ENCODE measurements at regions not wholly inside any gene's neighbourhood (a gene's known extent, or its start where the extent isn't known, plus 50 kb on each side); places are given as distances from the start of the nearest gene placed in this dataset.

DNA sequence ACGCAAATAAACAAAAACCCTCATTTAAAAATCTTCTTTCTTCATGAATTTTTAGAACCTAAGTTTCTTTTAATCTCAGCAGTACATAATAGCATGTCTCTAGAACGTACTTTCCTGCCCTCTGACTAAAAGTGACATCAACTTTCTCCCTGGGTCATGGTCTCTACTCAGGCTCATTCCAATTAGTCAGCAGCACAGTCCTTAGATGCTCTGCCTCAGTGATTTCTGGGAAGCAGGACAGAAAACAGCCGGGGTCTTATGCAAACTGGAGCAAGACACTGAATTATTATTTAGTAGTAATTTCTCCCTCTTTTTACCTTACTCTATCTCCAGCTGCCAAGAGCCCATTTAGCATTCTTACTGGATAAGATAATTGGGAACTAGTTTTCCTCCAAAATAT, 365.2 kb downstream of the TUSC7 start:
- DNase-seq = no peak

GRCh38 chr3:117079997-117080396, 370.4 kb downstream of the TUSC7 start:
- no peak for DNase-seq

- no peak for DNase-seq
Observed at GRCh38 chr3:117080872-117081271, 371.3 kb downstream of the TUSC7 start.

DNA sequence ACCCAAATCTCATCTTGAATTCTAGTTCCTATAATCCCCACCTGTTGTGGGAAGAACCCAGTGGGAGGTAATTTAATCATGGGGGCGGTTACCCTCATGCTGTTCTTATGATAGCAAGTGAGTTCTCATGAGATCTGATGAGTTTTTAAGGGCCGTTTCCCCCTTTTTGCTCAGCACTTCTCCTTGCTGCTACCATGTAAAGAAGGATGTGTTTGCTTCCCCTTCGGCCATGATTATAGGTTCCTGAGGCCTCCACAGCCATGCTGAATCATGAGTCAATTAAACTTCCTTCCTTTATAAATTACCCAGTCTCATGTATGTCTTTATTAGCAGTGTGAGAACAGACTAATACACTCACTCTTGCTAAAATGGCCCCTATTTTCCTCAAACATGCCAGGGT, 374.7 kb downstream of the TUSC7 start:
- DNase-seq = no peak

- no peak for DNase-seq
Observed at GRCh38 chr3:117084739-117085270, 375.2 kb downstream of the TUSC7 start.

DNA sequence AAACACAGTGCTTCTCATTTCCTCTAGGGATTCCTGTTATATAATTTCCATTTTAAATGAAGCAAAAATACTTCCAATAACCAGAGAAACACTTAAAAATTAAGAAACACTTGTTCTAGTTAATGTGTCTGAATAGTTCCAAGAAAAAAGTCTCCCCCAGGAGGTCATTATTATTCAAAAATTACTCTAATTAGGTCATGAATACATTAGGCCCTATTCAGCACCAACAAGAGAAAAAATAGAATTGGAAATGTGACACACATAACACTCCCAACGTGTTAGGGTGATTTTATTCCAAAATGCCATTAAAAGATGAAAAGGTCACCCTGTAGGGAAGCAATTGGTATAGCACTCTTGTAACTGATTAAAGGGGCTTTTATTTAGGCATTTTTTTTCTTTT, 382.1 kb downstream of the TUSC7 start:
- no peak for DNase-seq

DNA sequence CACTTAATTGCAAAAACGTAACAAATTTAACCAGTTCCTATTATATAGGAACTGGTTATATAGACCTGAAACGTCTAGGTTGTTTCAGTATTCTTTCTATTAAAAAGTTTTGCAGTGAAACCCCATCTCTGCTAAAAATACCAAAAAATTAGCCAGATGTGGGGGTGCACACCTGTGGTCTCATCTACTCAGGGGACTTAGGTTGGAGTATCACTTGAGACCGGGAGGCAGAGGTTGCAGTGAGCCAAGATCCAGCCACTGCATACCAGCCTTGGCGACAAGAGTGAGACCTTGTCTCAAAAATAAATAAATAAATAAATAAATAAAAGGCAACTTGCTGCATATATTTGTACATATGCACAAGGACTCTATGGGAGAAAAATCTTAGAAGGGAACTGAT, 387.0 kb downstream of the TUSC7 start:
- no peak for DNase-seq

DNA sequence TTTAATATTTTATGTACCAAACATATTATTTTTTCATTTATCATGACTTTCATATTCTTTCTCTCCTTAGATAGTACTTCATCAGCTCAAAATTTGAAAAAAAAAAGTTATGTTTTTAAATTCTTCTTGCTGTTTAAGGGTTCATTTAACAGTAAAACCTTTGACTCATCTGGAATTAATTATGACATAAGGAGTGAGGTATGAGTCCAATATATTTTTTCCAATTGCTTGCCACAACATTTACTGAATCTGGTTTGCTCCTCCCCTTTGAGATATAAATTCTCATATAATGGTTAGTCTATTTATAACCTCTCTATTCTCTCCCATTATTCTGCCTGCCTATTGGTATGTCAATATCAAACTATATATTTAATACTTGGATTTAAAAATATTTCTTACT, 387.8 kb downstream of the TUSC7 start:
- DNase-seq = no peak

DNA sequence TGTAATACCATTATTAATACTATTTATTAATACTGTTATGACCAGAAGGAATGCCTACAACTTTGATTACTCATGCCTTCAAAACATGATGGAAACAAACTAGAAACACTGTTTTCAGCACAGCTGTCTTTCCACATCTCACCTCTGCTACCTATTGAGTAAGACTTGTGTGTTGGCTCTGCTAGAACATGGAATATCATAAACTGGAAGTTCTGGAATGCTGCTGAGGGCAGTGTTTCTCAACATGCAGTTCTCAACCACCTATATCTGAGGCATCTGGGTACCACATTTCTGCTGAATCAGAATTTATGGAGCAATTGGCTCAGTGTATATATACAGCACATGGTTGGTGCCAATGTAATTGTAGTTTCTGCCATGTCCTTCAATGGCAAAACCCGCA, 392.1 kb downstream of the TUSC7 start:
- no peak for DNase-seq

- DNase-seq = no peak
Observed at GRCh38 chr3:117102426-117102825, 392.8 kb downstream of the TUSC7 start.

DNA sequence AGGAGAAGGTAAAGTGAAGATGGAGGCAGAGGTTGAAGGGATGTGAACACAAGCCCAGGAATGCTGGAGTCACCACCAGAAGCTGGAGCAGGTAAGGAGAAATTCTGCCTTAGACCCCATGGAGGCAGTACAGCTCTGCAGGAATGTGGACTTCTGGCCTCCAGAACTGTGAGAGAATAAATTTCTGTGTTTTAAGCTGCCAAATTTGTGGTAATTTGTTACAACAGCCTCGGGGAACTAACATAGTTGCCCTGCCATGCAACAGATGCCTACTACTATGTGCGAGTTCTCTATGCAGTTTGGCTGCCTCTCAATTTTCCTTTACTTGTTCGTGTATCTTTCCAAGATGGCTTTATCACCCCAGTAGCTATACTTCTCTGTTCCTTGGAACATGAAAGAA, 394.1 kb downstream of the TUSC7 start:
- DNase-seq = no peak

DNA sequence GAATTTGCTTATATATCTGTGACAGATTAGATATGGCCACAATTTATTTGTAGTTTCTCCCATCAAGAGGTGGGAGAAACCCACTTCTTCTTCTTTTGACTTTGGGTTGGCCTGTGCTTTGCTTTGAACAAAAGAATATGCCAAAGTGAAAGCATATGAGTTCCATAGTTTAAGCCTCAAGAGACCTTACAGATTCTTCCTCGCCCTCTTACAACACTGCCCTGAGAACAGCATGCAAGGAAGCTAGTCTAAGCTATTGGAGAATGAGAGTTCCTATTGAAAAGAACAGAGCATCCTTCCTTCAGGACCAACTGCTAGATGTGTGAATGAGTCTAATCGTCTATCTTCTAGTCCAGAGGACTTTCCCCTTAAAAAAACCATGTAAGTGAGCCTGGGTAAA, 394.8 kb downstream of the TUSC7 start:
- no peak for DNase-seq

- DNase-seq = no peak
Observed at GRCh38 chr3:117104792-117105191, 395.2 kb downstream of the TUSC7 start.

DNA sequence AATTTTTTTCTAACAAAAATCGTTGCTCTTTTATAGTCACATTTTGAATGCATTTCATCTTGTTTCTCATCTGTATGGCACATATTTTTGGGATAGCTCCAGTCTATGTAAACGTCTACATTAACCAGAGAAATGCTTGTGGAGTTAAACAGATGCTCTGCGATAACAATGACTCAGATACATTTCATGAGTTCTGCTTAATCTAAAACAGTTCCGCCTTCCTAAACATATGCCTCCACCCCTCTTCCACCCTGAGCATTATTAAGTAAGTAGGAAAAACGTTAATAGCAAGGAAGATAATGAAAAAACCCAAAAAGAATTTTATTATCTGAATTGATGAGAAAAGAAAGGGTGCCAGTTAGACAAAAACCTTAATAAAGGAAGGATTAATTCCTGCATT, 396.1 kb downstream of the TUSC7 start:
- no peak for DNase-seq

- DNase-seq = no peak
Observed at GRCh38 chr3:117106396-117106795, 396.8 kb downstream of the TUSC7 start.

GRCh38 chr3:117107946-117108345, 398.4 kb downstream of the TUSC7 start:
- no peak for DNase-seq

DNA sequence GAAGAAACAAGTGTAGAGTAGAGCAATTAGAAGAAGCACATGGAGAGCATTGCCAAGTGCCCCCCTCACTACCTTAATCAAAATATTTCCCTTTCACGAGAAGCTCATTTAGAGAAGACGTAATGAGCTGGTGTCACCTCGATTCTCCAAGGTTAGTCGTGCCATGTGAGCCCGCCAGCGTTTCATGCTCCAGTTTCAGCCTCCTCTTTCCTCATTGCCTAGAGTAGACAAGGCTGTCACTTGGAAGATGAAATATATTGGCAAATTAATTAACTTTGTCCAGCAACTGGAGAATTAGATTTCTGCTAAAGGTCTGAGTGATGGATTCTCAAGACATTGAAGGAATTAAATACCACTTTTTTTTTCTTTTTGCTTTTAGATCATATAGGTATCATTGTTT, 399.6 kb downstream of the TUSC7 start:
- no peak for DNase-seq

- no peak for DNase-seq
Observed at GRCh38 chr3:117114517-117115265, 405.1 kb downstream of the TUSC7 start.

DNA sequence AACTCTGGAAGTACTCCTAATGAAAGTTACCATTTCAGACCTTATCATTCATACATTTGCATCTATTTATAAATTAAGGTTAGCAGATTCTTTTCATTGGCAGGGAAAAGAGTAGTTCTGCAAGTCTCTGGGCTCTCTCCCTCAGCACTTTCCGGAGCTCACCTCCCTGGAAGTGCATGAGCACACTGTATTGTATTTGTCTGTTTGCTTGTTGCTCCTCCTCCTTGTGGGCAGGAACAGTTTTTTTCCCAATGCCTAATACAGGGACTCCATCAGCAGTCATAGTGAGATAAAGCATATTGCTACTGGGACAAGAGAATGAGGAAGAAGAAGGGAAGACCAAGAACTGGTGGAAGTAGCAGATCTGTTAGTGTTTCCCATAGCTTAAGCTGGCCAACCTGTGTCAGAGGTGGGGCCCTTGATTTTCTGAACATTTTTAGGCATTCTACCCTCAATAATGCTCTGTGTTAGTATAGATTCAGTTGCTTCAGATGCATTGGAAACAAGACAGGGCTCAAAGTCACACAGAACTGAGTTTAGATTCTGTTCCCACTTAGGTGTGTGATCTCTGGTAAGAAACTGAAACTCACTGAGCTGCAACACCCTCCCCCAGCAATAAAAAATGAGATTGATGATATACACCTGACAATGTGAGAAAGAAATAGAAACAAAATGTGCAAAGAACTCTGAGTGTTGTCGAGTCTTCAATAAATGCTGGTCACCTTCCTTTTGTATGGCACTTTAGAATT, 407.8 kb downstream of the TUSC7 start:
- DNase-seq = no peak

- DNase-seq = no peak
Observed at GRCh38 chr3:117118604-117119003, 409.0 kb downstream of the TUSC7 start.

GRCh38 chr3:117120014-117120413, 410.4 kb downstream of the TUSC7 start:
- DNase-seq = no peak

GRCh38 chr3:117122609-117123008, 413.0 kb downstream of the TUSC7 start:
- no peak for DNase-seq

GRCh38 chr3:117126460-117126859, 416.9 kb downstream of the TUSC7 start:
- no peak for DNase-seq
